HFFc6 (cell line): ENCODE measurements at regions not wholly inside any gene's neighbourhood (a gene's known extent, or its start where the extent isn't known, plus 50 kb on each side); places are given as distances from the start of the nearest gene placed in this dataset.

ENCODE experiments used
- DNase-seq: peaks from one replicate; pipeline ENCODE4 v3.0.0-alpha.2; 2018
- H3K27ac Mint-ChIP-seq: 2 replicates; pipeline ENCODE4 v1.8.0; 2020; ENCODE audit warnings: mild to moderate bottlenecking, mixed read lengths
- H3K27me3 Mint-ChIP-seq: 2 replicates; pipeline ENCODE4 v1.8.0; 2021; ENCODE audit warnings: mild to moderate bottlenecking, moderate library complexity, mixed read lengths; ENCODE audit not compliant: insufficient read depth
- H3K36me3 Mint-ChIP-seq: 2 replicates; pipeline ENCODE4 v1.8.0; 2021; ENCODE audit warnings: low read depth, mixed read lengths
- H3K4me1 Mint-ChIP-seq: 2 replicates; pipeline ENCODE4 v1.8.0; 2020; ENCODE audit warnings: low read depth, mixed read lengths
- H3K4me3 Mint-ChIP-seq: 2 replicates; pipeline ENCODE4 v1.8.0; 2020; ENCODE audit warnings: mild to moderate bottlenecking, moderate library complexity, mixed read lengths
- H3K9me3 Mint-ChIP-seq: 2 replicates; pipeline ENCODE4 v1.8.0; 2020; ENCODE audit warnings: mild to moderate bottlenecking, mixed read lengths
- CTCF ChIP-seq: fragments of 200-600 bp; sonication (generic); IDR thresholded peaks from 2 replicates; pipeline ENCODE4 v1.5.0; 2021; ENCODE audit warnings: antibody characterized with exemption, mild to moderate bottlenecking

- no peak for TF ChIP-seq CTCF
- no peak for DNase-seq
- H3K36me3 Mint-ChIP-seq: no peaks in the 10 kb centered on the region
- H3K4me3 Mint-ChIP-seq: no peak overlapping the region
- H3K9me3 Mint-ChIP-seq: no peaks in the 10 kb centered on the region; the same call in 1 of the 2 replicates
- no peaks in the 10 kb centered on the region for H3K4me1 Mint-ChIP-seq
- H3K27me3 Mint-ChIP-seq: no peaks in the 10 kb centered on the region; the same call in 1 of the 2 replicates
- H3K27ac Mint-ChIP-seq: no peak overlapping the region
These were observed 113.6 kb upstream of the TSLP start for GRCh38 chr5:110957934-110958333.

DNA sequence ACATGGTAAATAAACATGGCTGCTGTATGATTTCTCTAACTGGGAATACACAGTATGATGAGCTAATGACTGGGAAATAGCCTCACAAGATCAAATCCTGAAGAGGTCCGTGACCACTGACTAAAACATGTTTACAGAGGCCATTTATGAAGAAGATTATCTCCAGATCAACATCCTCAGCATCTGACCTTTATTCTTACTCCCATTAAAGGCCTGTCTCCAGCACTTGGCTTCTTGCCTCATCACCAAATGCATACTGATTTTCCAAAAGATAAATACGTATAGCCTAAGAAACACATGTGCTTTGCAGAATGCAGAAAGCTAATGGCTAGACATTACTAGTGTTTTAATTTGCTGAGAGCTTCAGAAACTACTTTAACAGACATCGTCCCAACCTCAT, 108.0 kb upstream of the TSLP start:
- Mint-ChIP-seq H3K36me3 (no peaks in the 10 kb centered on the region), H3K27ac (no peak overlapping the region), H3K27me3 (no peaks in the 10 kb centered on the region), H3K4me1 (no peaks in the 10 kb centered on the region), H3K9me3 (no peaks in the 10 kb centered on the region; the same call in 1 of the 2 replicates), H3K4me3 (no peak overlapping the region)
- no peak for TF ChIP-seq CTCF
- DNase-seq: no peak

- no peak overlapping the region for H3K4me3 Mint-ChIP-seq
- H3K27ac Mint-ChIP-seq: no peak overlapping the region
- H3K4me1 Mint-ChIP-seq: no peaks in the 10 kb centered on the region
- no peak for TF ChIP-seq CTCF
- no peaks in the 10 kb centered on the region for H3K36me3 Mint-ChIP-seq
- H3K9me3 Mint-ChIP-seq: no peaks in the 10 kb centered on the region; the same call in 1 of the 2 replicates
- no peaks in the 10 kb centered on the region for H3K27me3 Mint-ChIP-seq
- DNase-seq: no peak
These were observed 105.5 kb upstream of the TSLP start for GRCh38 chr5:110965773-110966581.

- TF ChIP-seq CTCF: no peak
- Mint-ChIP-seq H3K27me3 (no peaks in the 10 kb centered on the region), H3K27ac (no peak overlapping the region), H3K36me3 (no peaks in the 10 kb centered on the region), H3K9me3 (no peaks in the 10 kb centered on the region), H3K4me1 (no peaks in the 10 kb centered on the region), H3K4me3 (no peak overlapping the region)
- no peak for DNase-seq
These were observed 103.1 kb upstream of the TSLP start for GRCh38 chr5:110968246-110969005.

DNA sequence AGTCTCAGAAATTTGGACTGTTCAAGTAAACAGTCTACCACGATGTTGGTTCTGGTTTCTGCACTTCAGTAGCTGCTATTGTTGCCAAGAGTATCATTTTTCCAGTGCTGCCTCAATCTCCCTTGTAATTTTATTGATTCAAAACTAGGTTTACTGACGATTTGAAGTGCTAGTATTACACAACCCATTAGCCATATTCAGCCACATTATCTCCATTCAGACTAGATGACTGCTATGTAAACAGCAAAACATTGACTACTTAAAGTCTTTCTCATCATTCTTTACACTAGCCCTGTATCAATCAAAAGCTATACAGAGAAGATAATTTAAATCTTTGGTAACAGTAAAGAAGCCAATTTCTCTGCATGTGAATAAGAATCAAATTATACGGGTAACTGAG, 102.0 kb upstream of the TSLP start:
- no peaks in the 10 kb centered on the region for H3K4me1 Mint-ChIP-seq
- H3K9me3 Mint-ChIP-seq: no peaks in the 10 kb centered on the region
- no peak for TF ChIP-seq CTCF
- H3K36me3 Mint-ChIP-seq: no peaks in the 10 kb centered on the region
- H3K27ac Mint-ChIP-seq: no peak overlapping the region
- DNase-seq: no peak
- no peak overlapping the region for H3K4me3 Mint-ChIP-seq
- H3K27me3 Mint-ChIP-seq: no peaks in the 10 kb centered on the region
